ENCODE measurements at regions not wholly inside any gene's neighbourhood (a gene's known extent, or its start where the extent isn't known, plus 50 kb on each side); places are given as distances from the start of the nearest gene placed in this dataset.

- no peaks in the 10 kb centered on the region for H3K36me3 ChIP-seq (ENCODE audit: control insufficient read depth, low read depth, low read length)
- peaks cover 100% of the 10 kb centered on the region for H3K27me3 ChIP-seq (ENCODE audit: control insufficient read depth, insufficient read depth, low read length)
- no peak overlapping the region for H3K4me3 ChIP-seq (ENCODE audit: low read length)
- H3K4me1 ChIP-seq (ENCODE audit: control insufficient read depth, low read depth, low read length): peaks cover 3% of the 10 kb centered on the region
- peaks cover 7% of the 10 kb centered on the region for H3K9me3 ChIP-seq (ENCODE audit: control insufficient read depth, low read depth, low read length)
- no peak overlapping the region for H3K9ac ChIP-seq (ENCODE audit: low read length)
- no peak overlapping the region for H3K27ac ChIP-seq (ENCODE audit: low read length)
Measured at GRCh38 chrX:119996069-119996468, 52.5 kb upstream of the NKAP start.

All from iPS-18a (cell line).